DMS79 (cell line): ENCODE measurements at regions not wholly inside any gene's neighbourhood (a gene's known extent, or its start where the extent isn't known, plus 50 kb on each side); places are given as distances from the start of the nearest gene placed in this dataset.

Experiments
- DNase-seq: peaks from one replicate; lab custom pipeline; 2025; lab: John Stamatoyannopoulos, UW

DNA sequence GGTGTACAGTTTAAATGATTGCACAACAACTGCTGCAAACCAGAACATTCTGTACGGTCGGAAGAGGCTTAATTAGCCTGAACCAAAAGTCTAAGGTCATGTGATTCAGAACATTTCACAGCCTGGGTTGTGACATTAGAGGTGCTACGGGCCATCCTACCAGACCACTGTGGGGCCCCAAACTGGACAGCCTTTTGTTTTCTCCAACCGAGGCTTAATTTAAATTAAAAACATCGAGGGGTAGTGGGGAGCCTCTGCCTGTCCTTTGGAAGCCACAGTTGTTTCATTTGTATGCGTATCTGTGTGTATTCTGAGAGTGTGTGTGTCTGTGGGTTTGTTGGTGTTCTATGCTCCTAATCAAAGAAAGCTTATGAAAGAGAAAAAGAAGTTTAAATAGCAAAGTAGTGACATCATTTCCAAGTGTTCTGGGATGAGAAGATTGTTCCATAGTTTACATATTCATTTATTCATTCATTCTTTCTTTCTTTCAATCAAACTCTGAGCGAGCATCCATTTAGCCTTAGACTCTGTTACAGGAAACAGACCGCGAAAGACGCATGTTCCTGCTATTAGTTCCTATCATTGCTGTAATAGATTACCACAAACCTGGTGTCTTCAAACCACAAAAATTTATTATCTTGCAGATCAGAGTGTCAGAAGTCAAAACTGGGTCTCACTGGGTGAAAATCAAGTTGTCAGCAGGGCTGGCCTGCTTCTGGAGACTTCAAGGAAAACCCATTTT is 444.8 kb downstream of the FOXO1 start:
- no peak for DNase-seq

DNA sequence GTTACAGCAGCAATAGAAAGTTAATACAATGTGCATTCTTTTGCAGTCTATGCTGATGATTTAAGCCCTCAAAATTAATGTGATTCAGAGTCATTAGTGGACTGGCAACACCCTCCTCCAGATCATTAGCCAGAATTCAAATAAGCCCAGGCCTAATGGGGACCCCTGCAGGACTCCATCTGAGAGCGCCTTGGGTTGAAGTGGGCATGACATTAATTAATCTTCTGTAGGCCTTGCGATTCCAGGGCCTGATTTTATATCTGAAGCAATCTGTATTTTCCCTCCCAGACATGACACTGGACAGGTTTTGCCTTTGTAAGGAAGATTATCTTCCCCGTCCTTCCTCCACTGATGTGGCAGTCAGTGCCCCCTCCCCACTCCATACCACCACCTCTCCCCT is 442.9 kb downstream of the FOXO1 start:
- no peak for DNase-seq

DNA sequence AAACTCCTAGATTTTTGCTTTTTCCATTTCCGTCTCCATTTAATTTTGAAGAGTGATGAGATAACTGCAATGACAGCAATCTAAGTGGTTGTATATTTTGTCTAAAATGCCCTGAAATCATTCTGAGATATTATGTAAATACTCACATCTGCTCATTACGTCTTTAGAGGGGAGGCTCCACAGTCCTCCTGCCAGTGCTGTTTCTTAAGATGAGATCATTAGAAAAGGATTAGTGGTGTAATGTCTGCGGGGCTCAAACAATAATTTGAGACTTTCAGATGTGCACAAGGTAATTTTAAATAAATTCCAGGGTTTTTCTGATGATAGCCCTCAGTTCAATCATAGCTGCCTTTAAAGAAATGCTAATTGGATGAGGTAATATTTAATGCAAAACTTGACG is 437.9 kb downstream of the FOXO1 start:
- DNase-seq = no peak

DNA sequence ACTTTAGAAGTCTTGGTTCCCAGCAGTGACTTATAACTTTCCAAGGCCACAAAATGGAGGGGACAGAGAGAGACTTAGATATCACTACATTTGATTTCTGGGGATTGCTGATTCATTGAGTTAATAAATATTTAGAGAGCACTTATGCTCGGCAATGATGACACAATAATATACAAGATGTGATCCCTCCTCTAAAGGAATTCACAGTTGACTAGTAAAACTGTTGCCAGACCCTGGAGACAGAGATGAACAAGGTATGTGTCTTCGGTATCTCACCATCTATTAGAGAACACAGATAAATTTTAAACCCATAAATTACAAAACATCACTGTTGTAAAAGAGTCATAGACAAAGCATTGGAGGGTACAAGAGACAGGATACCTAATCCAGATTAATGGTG is 437.5 kb downstream of the FOXO1 start:
- DNase-seq = no peak

DNA sequence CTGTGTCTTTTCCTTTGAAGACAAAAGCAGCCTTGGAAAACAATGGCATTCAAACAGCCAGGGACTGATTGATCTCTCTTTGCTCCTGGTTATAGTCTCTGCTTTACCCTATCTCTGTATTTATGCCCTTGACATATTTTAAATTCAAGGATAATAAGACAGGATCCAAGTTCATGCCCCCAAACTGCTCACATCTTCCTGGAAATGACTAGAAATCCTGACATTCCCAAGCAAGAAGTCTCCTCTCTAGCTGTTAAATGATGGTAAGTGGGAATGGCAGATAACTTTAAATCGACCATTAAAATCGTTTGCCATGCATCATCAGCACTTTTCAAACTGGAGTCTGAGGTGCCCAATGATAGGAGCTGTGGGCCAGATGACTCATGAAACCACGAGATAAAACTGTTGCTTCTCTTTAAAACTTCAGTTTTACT is 435.6 kb downstream of the FOXO1 start:
- no peak for DNase-seq

DNA sequence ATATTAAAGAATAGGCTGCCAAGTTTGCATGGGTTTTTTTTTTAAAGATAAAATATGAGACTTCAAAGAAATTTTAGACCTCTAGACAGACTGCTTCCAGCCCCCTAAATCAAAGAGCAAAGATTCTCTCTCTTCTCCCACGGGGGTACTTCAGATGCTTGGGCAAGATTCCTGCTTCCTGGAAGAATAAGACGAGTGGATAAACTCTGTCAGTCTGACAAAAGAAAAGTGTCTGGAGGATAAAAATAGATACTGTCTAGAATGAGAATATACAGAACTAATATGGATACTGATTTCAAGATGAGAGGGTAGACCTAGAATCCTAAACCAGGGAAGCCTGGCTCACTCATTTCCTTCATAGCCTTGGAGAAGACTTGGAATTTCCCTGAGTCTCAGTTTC is 435.1 kb downstream of the FOXO1 start:
- DNase-seq = no peak

DNA sequence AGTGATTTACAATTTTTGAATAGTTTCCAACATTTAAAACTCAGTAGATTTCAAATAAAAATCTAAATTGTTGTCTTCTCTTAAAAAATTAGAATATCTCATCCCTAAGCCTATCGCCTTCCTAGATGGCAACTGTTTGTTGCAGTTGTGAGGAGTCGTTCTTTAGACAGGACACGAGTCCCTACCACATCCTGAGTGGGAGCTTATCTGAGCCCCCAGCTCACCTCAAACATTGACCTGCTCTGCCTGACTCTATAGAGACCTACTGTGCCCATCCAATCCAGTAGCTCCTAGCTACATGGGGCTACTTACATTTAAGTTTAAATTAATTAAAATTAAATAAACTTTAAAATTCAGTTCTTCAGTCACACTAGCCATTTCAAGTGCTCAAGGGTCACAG is 434.7 kb downstream of the FOXO1 start:
- DNase-seq = no peak

DNA sequence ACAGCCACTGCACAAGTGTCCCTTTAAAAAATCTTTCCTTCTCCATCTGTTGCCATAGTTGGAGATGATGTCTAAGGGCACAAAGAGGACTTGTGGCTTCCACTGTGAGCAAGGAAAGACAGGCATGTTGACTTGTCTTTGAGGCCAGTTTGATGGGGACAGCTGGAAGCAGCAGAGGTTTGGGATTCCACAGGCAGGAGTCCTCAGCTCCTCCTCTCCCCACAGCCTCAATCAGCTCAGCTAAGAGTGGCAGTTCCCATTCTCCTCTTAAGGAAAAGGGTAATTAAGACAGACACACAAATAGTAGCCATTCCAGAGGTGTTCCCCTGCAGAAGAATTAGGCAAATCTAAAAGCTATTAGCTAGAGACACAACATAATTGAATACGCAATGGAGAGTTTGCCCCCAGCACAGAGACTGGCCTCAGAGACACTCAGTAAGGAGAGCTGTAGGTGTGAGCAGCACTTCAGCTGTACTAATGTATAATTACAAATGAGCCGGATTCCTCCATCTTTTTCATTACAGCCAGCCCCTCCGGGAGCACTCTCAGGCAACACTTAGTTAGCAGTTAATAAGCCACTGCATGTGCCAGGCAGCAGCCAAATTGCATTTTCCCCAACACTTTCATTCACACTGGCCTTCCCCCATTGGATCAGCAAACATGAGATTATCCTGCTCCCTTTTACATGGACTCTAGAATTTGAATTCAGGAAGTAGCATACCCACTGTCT is 434.0 kb downstream of the FOXO1 start:
- DNase-seq = no peak

DNA sequence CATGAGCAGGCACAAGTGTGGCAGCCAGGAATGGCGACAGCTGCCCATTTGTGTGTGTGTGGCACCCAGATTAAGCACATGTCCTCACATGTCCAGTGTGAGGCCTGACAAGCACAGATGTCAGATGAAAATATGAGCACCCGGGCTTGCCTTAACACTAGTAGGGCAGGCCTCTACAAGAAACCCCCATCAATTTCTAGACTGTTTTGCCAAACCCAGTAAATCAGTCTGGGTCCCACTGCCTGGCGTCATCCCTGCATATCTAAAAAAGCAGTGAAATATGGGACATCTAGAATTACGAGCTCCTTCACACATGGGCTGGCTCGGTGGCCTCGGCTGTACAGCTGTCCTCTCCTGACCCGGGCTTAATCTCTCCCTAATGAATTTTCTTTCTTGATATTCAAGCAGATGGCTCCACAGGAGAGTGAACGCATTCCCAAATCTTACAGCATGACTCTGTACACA is 432.7 kb downstream of the FOXO1 start:
- DNase-seq = peak; percentile 22

DNA sequence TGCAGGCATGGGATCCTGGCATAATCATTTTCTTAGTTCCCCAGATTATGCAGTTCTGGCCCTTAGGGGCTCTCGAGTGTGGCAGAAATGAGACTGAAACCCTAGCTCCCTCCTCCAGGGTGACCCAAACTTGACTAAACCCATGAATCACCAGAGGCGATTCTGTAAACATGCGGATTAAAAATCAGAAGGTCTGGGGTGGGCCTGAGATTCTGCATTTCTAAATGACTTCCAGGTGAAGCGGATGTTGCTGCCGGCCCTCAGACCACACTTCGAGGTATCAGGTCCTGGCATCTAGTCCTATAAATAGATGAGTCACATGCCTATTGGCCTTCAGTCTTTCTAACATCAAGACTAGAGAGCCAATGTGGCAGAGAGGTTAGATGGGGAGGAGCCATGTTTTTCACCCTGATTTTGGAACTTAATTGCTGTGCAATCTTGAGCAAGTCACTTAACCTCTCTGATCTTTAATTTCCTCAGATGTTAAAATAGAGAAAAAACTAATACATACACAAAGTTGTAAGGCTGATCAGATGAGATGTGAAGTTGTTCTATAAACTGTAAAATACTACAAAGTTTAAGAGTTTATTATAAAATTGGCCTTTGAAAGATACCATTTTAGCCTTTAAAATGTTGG is 431.2 kb downstream of the FOXO1 start:
- DNase-seq = no peak

DNA sequence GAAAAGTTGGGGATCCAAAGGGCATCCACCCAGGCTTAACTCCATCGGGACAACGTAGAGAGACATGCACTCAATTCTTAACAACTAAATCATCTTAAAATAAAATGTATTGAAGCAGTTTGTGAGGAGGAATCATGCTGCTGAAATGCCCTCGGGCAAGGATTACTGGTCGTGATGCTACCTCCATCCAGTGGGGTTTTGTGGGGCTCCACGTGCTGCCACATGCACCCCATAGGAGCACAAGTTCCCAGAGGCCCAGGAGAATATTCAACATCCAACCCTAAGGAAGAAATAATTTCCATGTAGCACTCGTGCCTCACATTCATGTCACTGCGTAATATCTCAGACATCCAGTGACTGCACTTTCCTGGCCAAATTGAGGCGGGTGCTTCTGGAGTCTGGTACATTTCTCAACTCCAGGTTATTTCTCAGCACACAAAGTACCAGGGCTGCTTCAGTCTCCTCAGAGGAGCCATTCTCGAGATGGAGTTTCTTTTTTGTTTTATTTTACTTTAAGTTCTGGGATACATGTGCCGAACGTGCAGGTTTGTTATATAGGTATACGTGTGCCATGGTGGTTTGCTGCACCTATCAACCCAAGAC is 429.8 kb downstream of the FOXO1 start:
- no peak for DNase-seq

DNA sequence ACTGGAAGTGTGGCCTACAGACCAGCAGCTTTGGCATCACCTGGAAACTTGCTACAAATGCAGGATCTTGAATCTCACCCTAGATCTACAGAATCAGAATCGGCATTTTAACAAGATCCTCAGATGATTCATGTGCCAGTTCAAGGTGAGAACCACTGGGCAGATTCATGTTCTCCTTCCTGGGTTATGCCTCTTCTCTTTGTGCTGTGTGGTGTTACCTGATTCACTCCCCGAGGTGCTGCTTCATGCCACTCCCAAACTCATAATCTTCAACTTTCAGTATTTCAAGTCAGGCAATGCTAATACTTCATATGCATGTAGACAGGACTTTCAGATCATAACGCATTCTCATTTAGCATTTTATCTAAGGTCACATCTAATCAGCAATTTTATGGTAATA is 427.7 kb downstream of the FOXO1 start:
- no peak for DNase-seq

DNA sequence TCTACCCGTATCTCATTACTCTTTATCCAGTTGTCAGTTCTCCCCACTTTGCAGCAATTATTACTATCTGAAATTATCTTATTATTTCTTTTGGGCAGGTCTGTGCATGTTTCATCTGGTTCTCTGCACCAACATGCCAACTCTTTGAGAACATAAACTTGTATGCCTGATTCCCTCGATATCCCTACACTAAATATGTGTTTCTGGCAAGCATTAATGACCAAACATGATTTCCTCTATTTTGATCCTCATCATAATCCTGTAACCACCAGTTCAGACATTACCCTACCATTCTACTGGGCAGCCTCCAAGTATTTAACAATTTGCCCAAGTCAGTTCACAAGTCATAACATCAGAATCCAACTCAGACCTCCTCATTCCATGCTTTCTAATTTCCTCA is 426.1 kb downstream of the FOXO1 start:
- DNase-seq = no peak

DNA sequence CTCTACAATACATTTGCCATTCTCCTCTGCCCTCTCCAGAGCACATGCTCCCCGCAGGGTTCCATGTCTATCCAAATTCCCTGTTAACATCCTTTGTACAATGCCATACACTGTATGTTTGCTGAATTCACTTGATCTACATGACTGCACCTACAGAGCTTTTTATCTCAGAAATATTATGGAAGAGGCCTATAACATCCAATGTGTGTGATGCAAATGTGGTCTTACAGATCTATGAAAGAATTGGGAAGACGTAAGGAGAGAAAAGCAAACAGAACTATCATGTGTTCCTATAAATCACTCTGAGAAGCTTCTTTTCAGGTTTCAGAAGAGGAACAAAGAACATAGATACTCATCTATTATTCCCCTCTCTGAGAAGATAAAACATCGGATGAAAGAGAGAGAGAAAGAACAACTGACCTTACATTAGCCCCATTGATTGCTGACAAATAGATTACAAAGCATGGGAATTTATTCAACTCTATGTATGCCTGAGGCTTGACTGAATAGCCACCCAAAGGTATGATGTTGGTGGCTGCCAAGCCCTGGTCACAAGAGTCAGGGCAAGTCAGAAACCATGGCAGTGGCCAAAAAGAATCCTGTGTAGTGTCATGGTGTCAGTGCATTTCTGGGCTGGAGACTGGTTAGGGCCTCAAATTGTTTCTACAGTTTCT is 425.2 kb downstream of the FOXO1 start:
- no peak for DNase-seq

DNA sequence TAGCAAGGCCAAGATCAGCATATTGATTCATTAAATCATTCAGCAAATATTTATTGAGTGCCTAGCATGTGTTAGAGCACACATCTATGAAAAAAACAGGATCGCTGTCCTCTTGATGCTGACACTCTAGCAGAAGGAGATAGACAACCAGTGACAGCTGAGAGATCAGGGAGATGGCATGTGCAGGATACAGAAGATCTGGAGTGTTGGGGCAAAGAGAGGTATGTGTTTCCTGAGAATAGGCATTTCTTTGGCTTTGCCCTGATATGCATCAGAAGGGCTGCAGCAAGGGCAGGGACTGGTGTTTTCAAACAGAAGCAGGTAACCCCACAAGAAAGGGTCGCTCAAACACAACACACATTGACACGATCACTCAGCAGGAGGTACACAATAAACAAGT is 423.4 kb downstream of the FOXO1 start:
- DNase-seq = no peak

DNA sequence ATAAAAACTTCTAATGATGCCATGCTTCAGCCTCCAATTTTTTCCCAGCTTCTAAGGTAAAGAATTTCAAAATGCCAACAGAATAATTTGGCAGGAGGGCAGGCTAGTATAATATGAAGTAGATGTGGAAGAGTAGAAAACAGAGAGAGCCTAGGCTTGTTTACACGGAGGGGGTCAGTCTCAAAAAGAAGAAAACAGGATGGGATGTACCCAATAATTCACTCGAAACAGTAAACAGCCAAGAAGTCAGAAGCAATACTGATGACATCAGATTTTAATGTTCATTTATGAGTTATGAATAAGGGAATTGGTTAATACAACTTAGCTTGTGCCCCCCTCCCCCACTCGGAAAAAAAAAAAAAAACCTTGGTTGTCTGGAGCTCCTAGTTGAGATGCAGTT is 422.5 kb downstream of the FOXO1 start:
- no peak for DNase-seq

DNA sequence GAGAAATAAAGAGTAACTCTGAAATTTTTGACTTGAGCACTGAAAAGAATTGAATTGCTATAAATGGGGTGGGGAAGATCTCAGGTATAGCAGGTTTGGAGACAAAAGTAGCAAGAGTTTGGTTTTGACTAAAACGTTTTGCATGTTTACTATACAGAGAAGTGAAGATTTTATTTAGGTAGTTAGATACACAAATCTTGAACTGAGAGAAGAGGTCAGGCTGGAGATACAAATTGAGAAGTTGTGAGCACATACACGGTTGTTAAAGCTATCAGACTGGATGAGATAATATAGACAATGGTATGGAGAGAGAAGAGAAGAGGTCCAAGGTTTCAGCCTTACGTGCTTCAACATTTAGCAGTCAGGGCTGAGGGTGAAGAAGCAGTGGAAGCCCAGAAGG is 420.9 kb downstream of the FOXO1 start:
- DNase-seq = no peak

DNA sequence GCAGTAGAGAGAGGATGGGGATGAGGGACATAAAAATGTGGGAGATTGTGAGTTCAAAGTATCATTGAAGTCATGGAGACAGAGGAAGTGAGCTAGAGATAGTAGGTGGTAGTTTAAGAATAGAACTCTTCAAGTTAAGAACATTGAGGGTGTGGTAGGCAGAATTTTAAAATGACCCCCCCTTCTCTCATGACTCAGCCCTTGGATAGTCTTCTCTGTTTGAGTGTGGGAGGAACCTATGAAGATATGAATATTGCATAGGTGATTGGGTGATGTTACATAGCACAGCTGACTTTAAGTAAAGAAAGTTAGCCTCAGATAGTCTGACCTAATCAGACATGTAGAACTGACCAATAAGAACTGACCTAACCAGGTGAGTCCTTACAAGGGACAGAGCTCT is 418.6 kb downstream of the FOXO1 start:
- DNase-seq = no peak

DNA sequence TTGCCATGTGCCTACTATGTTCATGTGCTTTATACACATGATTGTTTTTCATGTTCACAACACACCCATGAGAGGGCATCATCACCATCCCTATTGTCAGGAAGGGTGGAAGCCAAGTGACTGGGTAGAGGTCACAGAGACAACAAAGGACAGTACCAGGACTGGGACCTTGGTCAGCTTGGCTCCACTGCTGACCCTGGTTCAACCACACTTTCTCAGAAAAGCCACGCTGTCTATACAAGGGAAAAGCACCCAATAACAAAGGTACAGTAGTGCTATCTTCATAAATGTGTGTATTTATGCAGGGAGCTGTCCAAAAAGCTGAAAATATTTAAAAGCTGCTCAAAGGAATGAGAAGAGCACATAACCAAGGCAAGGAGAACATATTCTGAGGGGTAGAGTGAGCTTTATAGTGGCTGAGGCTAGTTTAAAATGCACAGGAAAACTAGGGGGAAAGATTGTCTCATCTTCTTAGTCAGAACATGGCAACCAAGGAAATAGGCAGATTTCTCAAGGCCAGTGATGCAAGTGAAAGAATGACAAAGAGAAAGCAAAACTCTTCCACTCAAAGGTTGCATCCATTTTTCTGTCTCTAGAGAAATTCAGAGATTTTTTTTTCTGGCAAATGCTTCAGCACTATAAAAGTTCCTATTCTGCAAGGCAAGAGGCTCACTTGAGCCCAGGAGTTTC is 415.0 kb downstream of the FOXO1 start:
- no peak for DNase-seq

DNA sequence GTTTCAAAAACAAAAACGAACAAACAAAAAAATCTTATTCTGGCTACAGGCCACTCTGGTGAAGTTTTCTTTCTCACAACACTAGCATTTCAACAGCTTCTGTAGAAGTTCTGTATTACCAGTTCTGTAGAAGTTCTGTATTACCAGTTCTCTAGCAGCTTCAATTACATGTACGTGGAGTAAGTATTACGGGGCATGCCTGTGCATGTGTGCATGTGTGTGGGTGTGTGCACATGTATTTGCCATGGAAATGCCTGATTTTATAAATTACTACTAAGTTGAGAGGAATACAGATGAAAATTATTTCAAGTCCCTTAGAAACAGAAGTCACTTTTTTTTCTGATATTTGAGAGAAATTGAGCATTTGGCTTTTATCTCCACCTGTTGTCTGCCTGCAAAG is 414.2 kb downstream of the FOXO1 start:
- DNase-seq = no peak

DNA sequence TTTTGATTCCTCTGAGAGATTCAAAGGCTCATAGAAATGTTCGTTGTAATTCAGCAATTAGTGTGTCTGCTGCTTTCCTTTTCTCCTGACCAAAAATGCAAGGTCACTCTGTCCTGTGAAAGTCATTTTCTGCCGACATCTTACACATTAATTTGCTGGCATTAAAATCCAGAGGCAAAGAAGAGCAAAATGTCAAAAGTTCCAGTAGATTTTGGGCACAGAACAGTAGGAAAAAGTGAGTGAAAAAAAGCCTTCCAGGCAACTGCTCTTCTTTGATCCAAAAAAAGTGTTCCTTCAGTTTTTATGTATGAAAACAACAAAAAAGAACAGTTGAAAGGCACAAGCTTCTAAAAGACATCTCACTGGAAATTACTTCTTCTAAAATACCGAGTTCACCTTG is 413.8 kb downstream of the FOXO1 start:
- DNase-seq = no peak

DNA sequence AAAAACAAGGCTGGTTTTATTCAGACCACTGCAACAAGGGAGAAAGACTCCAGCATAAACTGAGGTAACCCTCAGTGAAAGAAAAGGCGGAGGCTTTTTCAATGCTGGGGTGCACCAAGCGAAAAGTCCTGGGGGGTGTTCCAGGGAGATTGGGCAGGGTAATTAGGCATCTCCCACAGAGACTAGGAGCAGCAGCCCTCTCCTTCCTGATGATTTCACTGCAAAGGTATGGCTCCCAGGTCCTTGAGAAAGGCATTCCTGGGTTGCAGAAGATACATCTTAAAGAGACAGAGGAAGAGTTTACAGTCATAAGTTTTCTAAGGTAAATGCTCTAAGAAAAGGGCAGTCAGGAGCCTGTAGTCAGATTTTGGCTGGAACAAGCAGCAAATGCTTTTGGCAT is 412.0 kb downstream of the FOXO1 start:
- DNase-seq = no peak
